ENCODE measurements at regions not wholly inside any gene's neighbourhood (a gene's known extent, or its start where the extent isn't known, plus 50 kb on each side); places are given as distances from the start of the nearest gene placed in this dataset.

DNA sequence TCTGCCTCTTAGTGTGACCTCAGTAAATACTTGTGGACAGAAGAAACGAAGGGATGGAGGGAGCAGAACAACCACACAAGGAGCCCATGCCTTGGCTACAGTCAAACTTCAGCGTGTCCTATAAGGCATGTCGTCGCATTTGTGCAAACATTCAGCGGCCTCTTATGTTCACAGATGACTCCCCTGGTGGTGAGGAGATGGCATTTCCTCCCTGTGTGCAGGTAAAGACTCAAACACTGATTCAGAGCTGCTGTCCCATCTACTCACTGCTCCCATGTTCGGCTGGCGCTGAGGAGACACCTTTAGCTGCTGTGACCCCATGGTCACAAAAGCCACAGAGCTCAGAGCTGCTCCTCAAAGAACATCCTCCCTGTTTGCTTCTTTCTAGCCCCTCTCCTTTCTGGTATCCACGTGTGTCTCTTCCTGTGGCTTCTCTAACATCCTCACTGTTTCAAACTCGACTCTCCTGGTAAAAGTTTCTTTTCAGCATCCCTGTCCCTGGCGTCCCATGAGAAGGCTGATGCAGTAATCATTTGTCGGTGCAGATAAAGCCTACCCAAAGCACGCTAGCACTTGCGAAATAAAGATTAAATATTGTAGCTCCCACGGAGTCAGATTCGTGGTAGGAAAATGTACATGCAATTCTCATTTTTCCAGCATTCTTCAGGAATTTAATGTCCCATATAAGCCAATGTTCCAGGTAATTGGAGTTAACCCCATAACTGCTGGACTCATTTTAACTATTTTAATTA is 124.9 kb upstream of the NEBL start:
- DNase-seq: peak in 1 of 2 donors; percentile 11
- intact Hi-C loops (cut with DNase I; ENCODE audit: low total_unique reads): no loop called here
- 72 to 80% (median 74%) methylated on average over 10 to 15 of the region's 15 CpGs for WGBS, 5 donors

DNA sequence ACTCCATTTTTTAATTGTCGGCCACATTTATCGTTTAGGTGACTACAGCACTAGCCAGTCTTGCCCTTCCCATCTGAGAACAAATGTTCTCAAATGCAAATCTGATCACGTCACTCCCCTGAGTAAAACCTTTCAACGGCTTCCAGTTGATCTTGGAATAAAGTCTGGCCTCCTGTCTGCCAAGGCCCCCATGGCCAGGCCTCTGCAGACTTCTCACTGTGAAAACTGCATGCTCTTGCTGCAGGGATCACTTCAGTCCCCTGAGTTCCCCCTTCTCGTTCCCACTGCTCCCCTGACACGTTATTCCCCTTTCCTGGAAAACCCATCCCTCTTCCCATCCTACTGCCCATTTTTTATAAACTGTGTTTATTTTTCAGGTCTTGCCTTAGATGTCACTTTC is 124.1 kb upstream of the NEBL start:
- no peaks in the 10 kb centered on the region for H3K4me1 ChIP-seq
- no peaks in the 10 kb centered on the region for H3K27me3 ChIP-seq
- H3K4me3 ChIP-seq: no peak overlapping the region
- H3K9me3 ChIP-seq: no peaks in the 10 kb centered on the region
- intact Hi-C loops (cut with DNase I; ENCODE audit: low total_unique reads): no loop called here
- no peak overlapping the region for H3K27ac ChIP-seq
- 83 to 91% (median 86%) methylated on average over 6 of the region's 6 CpGs for WGBS, 5 donors
- TF ChIP-seq, protein P1, sequence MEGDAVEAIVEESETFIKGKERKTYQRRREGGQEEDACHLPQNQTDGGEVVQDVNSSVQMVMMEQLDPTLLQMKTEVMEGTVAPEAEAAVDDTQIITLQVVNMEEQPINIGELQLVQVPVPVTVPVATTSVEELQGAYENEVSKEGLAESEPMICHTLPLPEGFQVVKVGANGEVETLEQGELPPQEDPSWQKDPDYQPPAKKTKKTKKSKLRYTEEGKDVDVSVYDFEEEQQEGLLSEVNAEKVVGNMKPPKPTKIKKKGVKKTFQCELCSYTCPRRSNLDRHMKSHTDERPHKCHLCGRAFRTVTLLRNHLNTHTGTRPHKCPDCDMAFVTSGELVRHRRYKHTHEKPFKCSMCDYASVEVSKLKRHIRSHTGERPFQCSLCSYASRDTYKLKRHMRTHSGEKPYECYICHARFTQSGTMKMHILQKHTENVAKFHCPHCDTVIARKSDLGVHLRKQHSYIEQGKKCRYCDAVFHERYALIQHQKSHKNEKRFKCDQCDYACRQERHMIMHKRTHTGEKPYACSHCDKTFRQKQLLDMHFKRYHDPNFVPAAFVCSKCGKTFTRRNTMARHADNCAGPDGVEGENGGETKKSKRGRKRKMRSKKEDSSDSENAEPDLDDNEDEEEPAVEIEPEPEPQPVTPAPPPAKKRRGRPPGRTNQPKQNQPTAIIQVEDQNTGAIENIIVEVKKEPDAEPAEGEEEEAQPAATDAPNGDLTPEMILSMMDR (IDR thresholded peaks at IDR 0.05): no peak
- TF ChIP-seq POLR2A (IDR thresholded peaks at IDR 0.05): no peak
- no peak for TF ChIP-seq POLR2AphosphoS5 (IDR thresholded peaks at IDR 0.05)
- no peak for TF ChIP-seq EP300 (IDR thresholded peaks at IDR 0.05)
- no peaks in the 10 kb centered on the region for H3K36me3 ChIP-seq
- no peak for DNase-seq

More for the DNA sequence above, 124.9 kb upstream of the NEBL start:
- H3K27me3 ChIP-seq: no peaks in the 10 kb centered on the region
- H3K9me3 ChIP-seq: no peaks in the 10 kb centered on the region
- no peaks in the 10 kb centered on the region for H3K36me3 ChIP-seq
- no peak overlapping the region for H3K27ac ChIP-seq
- no peaks in the 10 kb centered on the region for H3K4me1 ChIP-seq
- no peak overlapping the region for H3K4me3 ChIP-seq
- TF ChIP-seq POLR2AphosphoS5 (IDR thresholded peaks at IDR 0.05): no peak
- TF ChIP-seq, protein P1 (IDR thresholded peaks at IDR 0.05): no peak
- TF ChIP-seq EP300 (IDR thresholded peaks at IDR 0.05): no peak
- TF ChIP-seq POLR2A (IDR thresholded peaks at IDR 0.05): no peak

DNA sequence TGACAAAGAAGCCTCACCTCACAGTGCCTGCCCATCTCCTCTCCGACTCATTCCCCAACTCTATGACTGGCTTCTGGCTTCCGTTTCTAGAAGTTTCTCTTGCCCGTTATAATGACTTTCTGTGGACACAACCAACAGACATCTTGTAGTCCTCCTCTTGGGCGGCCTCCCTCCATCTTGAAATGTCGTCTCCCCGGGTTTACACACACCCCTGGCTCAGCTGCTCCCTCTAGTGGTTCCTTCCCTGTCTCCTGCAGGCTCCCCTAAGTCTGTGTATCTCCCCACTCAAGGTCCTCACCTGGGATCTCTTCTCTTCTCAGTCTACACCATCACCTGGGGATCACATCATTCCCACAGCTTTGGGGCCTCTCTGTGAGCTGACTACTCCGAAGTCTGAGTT is 123.4 kb upstream of the NEBL start:
- 95 to 97% (median 95%) methylated on average over 7 of the region's 7 CpGs for WGBS, 5 donors
- no peak overlapping the region for H3K4me3 ChIP-seq
- H3K9me3 ChIP-seq: no peaks in the 10 kb centered on the region
- H3K27me3 ChIP-seq: no peaks in the 10 kb centered on the region
- no peaks in the 10 kb centered on the region for H3K36me3 ChIP-seq
- TF ChIP-seq POLR2AphosphoS5 (IDR thresholded peaks at IDR 0.05): no peak
- TF ChIP-seq, protein P1 (IDR thresholded peaks at IDR 0.05): peak in 1 of 7 experiments; percentile 9
- intact Hi-C loops (cut with DNase I; ENCODE audit: low total_unique reads): no loop called here
- H3K27ac ChIP-seq: no peak overlapping the region
- DNase-seq: peak in 1 of 2 donors; percentile 32
- no peaks in the 10 kb centered on the region for H3K4me1 ChIP-seq

DNA sequence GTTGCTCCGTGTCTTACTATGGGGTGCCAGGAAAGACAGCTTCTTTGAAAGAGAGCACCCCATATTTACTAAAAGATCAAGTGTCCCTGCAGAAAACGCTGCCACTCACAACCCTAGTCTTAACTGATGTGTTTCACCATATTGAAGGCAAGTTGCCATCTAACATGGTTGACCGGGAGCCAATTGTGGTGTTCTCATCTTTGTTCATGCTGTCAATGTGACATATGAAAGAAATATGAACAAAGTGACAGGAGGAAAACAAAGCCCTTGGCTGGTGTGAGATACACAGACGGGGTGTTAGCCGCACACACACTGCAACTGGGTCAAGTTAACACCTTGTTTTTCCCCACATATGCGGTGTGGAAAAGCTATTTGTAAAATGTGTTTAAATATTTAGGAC is 122.3 kb upstream of the NEBL start:
- Histone ChIP-seq H3K36me3 (no peaks in the 10 kb centered on the region), H3K9me3 (no peaks in the 10 kb centered on the region), H3K27me3 (no peaks in the 10 kb centered on the region), H3K4me3 (no peak overlapping the region), H3K4me1 (no peaks in the 10 kb centered on the region), H3K27ac (no peak overlapping the region)
- DNase-seq: no peak
- intact Hi-C loops (cut with DNase I; ENCODE audit: low total_unique reads): no loop called here
- WGBS, 5 donors: 78 to 92% (median 87%) methylated on average over 6 of the region's 6 CpGs
- TF ChIP-seq POLR2A (IDR thresholded peaks at IDR 0.05) (no peak), POLR2AphosphoS5 (IDR thresholded peaks at IDR 0.05) (no peak), EP300 (IDR thresholded peaks at IDR 0.05) (no peak)
- TF ChIP-seq, protein P1 (IDR thresholded peaks at IDR 0.05): no peak

All from stomach (tissue), 8 donors.